NCI-H2107 treated with DMSO at 0.1 percent for 48 hours (cell line): ENCODE measurements at regions not wholly inside any gene's neighbourhood (a gene's known extent, or its start where the extent isn't known, plus 50 kb on each side); places are given as distances from the start of the nearest gene placed in this dataset.

Experiments
- DNase-seq: peaks from one replicate; lab custom pipeline; 2025; ENCODE audit not compliant: unreplicated experiment; lab: John Stamatoyannopoulos, UW

- DNase-seq, result no peak
Measured at GRCh38 chr3:177946497-177946896, 589.7 kb upstream of the KCNMB2 start.

- DNase-seq, result no peak
Measured at GRCh38 chr3:177946936-177947335, 589.3 kb upstream of the KCNMB2 start.

GRCh38 chr3:177947901-177948300, 588.3 kb upstream of the KCNMB2 start:
- DNase-seq, result no peak

- no peak for DNase-seq
Measured at GRCh38 chr3:177948716-177949425, 587.4 kb upstream of the KCNMB2 start.

- no peak for DNase-seq
Measured at GRCh38 chr3:177959188-177959587, 577.0 kb upstream of the KCNMB2 start.

GRCh38 chr3:177960014-177960413, 576.2 kb upstream of the KCNMB2 start:
- DNase-seq, result no peak

GRCh38 chr3:177960722-177961121, 575.5 kb upstream of the KCNMB2 start:
- no peak for DNase-seq

GRCh38 chr3:177961784-177962183, 574.5 kb upstream of the KCNMB2 start:
- DNase-seq, result no peak

GRCh38 chr3:177966493-177966892, 569.7 kb upstream of the KCNMB2 start:
- no peak for DNase-seq

- DNase-seq, result no peak
Measured at GRCh38 chr3:177968891-177969290, 567.3 kb upstream of the KCNMB2 start.

GRCh38 chr3:177973241-177973840, 562.9 kb upstream of the KCNMB2 start:
- DNase-seq, result no peak

- no peak for DNase-seq
Measured at GRCh38 chr3:177976241-177976640, 560.0 kb upstream of the KCNMB2 start.

- DNase-seq, result no peak
Measured at GRCh38 chr3:177976866-177977265, 559.4 kb upstream of the KCNMB2 start.

GRCh38 chr3:177977381-177978158, 558.7 kb upstream of the KCNMB2 start:
- DNase-seq, result no peak

GRCh38 chr3:177978946-177979345, 557.3 kb upstream of the KCNMB2 start:
- DNase-seq, result no peak

- DNase-seq, result no peak
Measured at GRCh38 chr3:177979703-177980102, 556.5 kb upstream of the KCNMB2 start.

- no peak for DNase-seq
Measured at GRCh38 chr3:177981576-177981975, 554.7 kb upstream of the KCNMB2 start.

GRCh38 chr3:177982034-177982433, 554.2 kb upstream of the KCNMB2 start:
- no peak for DNase-seq

- DNase-seq, result no peak
Measured at GRCh38 chr3:177983320-177983719, 552.9 kb upstream of the KCNMB2 start.

GRCh38 chr3:177992993-177993970, 543.0 kb upstream of the KCNMB2 start:
- DNase-seq, result no peak

- no peak for DNase-seq
Measured at GRCh38 chr3:177994976-177995375, 541.3 kb upstream of the KCNMB2 start.
